ENCODE measurements at regions not wholly inside any gene's neighbourhood (a gene's known extent, or its start where the extent isn't known, plus 50 kb on each side); places are given as distances from the start of the nearest gene placed in this dataset.

DNA sequence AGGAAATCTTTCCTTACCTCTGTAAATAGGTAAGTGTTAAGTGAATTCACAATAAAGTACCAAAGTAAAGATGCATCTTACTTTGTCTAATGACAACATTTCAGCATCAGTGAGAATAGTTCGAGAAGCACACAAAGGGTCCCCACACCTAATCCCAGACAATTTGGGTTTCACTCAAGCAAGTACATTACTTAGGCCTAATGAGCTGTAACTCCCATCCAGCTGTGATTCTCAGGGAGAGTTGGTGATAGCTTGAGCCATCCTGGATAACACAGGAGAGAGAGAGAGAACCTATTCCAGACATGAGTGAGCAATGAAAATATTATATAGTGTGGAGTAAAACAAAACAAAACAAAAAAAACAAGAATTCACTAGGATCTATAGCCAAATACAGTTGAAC is 149.1 kb upstream of the NRG3 start (continued):
- TF ChIP-seq RXRA (IDR thresholded peaks at IDR 0.05; ENCODE audit: insufficient read depth, low read depth, low read length) (no peak), RFX5 (IDR thresholded peaks at IDR 0.05; ENCODE audit: borderline replicate concordance, low read depth, low read length) (no peak), SIX5 (IDR thresholded peaks at IDR 0.05; ENCODE audit: low read depth, low read length) (no peak), ATF2 (IDR thresholded peaks at IDR 0.05; ENCODE audit: low read length) (no peak)
